ENCODE measurements at regions not wholly inside any gene's neighbourhood (a gene's known extent, or its start where the extent isn't known, plus 50 kb on each side); places are given as distances from the start of the nearest gene placed in this dataset.

DNA sequence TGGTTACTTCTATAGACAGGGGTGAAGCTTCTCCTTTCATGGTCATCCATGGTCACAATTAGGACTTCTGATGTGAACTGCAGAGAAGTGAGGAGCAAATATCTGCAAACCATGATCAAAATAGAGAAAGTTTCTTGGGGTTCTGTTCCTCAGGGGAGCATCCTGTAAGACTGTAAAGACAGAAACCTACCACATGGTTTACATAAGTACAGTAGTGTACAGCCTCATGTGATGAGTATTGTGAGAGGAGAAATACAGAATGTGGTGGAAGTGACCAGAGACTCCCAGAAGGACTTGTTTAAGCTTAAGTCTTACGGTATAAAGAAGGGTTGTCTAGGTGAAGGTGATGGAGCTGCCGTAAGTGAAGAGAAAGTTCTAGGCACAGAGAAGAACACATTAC is 484.7 kb downstream of the LRIG3 start:
- H3K27ac Mint-ChIP-seq: no peak overlapping the region
- Histone ChIP-seq H3K4me2 (replicated peaks; ENCODE audit: low read depth, low read length, poor library complexity, severe bottlenecking) (no peak overlapping the region), H3K9me3 (ENCODE audit: control extremely low read depth in 1 of 3, control insufficient read depth in 2 of 3, insufficient read depth in 1 of 3, low read length in 2 of 3) (no peaks in the 10 kb centered on the region), H2AFZ (ENCODE audit: insufficient read depth, low read depth, low read length, poor library complexity, severe bottlenecking) (no peak overlapping the region), H3K27ac (ENCODE audit: low read length in 2 of 2) (no peak overlapping the region), H3K27me3 (replicated peaks in 1 of 4; ENCODE audit: control extremely low read depth in 1 of 4, control insufficient read depth in 3 of 4, insufficient read depth in 4 of 4, low read length in 3 of 4) (no peaks in the 10 kb centered on the region), H3K36me3 (replicated peaks in 1 of 2; ENCODE audit: control extremely low read depth in 1 of 2, control insufficient read depth in 1 of 2, extremely low read depth in 1 of 2, insufficient read depth in 2 of 2, low read length in 1 of 2) (no peaks in the 10 kb centered on the region), H3K4me1 (ENCODE audit: control insufficient read depth in 2 of 2, insufficient read depth in 2 of 2, low read length in 2 of 2) (no peaks in the 10 kb centered on the region), H3K4me3 (ENCODE audit: control extremely low read depth in 1 of 5, extremely low read depth in 1 of 5, insufficient read depth in 1 of 5, low read depth in 2 of 5, low read length in 4 of 5) (no peak overlapping the region), H3K9ac (ENCODE audit: low read length) (no peak overlapping the region), H4K20me1 (ENCODE audit: control insufficient read depth, insufficient read depth, low read length, poor library complexity, severe bottlenecking) (no peaks in the 10 kb centered on the region), H3K79me2 (ENCODE audit: control insufficient read depth, insufficient read depth, low read length) (no peaks in the 10 kb centered on the region)
- ChIA-PET CTCF (no interaction called here), POLR2A (no interaction called here)
- H3K27me3 Mint-ChIP-seq: no peaks in the 10 kb centered on the region
- no peak for DNase-seq
- no peak overlapping the region for H3K4me3 Mint-ChIP-seq
- no peaks in the 10 kb centered on the region for H3K4me1 Mint-ChIP-seq
- WGBS (ENCODE audit: insufficient coverage): 89% methylated on average over 2 of the region's 2 CpGs
- ATAC-seq (ENCODE audit: low read depth): no peak
- intact Hi-C loops (cut with micrococcal nuclease): no loop called here
- no peaks in the 10 kb centered on the region for H3K9me3 Mint-ChIP-seq (ENCODE audit: insufficient read depth)
- no peak for TF ChIP-seq EZH2 (IDR thresholded peaks at IDR 0.05; ENCODE audit: borderline replicate concordance, insufficient read depth, low read depth, low read length, poor library complexity, severe bottlenecking)
- TF ChIP-seq, protein P1, sequence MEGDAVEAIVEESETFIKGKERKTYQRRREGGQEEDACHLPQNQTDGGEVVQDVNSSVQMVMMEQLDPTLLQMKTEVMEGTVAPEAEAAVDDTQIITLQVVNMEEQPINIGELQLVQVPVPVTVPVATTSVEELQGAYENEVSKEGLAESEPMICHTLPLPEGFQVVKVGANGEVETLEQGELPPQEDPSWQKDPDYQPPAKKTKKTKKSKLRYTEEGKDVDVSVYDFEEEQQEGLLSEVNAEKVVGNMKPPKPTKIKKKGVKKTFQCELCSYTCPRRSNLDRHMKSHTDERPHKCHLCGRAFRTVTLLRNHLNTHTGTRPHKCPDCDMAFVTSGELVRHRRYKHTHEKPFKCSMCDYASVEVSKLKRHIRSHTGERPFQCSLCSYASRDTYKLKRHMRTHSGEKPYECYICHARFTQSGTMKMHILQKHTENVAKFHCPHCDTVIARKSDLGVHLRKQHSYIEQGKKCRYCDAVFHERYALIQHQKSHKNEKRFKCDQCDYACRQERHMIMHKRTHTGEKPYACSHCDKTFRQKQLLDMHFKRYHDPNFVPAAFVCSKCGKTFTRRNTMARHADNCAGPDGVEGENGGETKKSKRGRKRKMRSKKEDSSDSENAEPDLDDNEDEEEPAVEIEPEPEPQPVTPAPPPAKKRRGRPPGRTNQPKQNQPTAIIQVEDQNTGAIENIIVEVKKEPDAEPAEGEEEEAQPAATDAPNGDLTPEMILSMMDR (IDR thresholded peaks at IDR 0.05): no peak

DNA sequence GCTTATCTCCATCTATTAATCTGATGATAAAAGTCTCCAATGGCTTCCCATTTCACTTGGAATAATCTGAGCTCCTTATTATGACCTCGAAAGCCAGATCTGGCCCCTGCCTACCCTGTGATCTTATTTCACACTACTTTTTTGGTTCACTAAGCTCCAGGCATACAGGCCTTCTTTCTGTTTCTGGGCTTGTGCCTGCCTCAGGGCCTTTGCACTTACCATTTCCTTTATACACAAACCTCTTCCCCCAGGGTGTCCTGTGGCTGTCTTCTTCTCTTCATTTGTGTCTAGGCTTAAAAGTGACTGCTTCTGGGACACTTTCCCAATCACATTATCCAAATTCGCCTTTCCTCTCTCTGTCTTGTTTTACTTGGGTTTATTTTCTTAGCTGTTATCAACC is 478.8 kb downstream of the LRIG3 start:
- intact Hi-C loops (cut with micrococcal nuclease): no loop called here

More for the DNA sequence above, 478.8 kb downstream of the LRIG3 start:
- POLR2A ChIA-PET: no interaction called here
- H3K27ac ChIP-seq (ENCODE audit: low read length in 2 of 2): no peak overlapping the region
- no peaks in the 10 kb centered on the region for H3K79me2 ChIP-seq (ENCODE audit: control insufficient read depth, insufficient read depth, low read length)
- H3K4me3 ChIP-seq (ENCODE audit: control extremely low read depth in 1 of 5, extremely low read depth in 1 of 5, insufficient read depth in 1 of 5, low read depth in 2 of 5, low read length in 4 of 5): no peak overlapping the region
- Mint-ChIP-seq H3K27ac (no peak overlapping the region), H3K9me3 (ENCODE audit: insufficient read depth) (no peaks in the 10 kb centered on the region), H3K4me1 (no peaks in the 10 kb centered on the region), H3K4me3 (no peak overlapping the region), H3K27me3 (no peaks in the 10 kb centered on the region)
- H3K4me2 ChIP-seq (replicated peaks; ENCODE audit: low read depth, low read length, poor library complexity, severe bottlenecking): no peak overlapping the region
- no peak for ATAC-seq (ENCODE audit: low read depth)
- H3K36me3 ChIP-seq (replicated peaks in 1 of 2; ENCODE audit: control extremely low read depth in 1 of 2, control insufficient read depth in 1 of 2, extremely low read depth in 1 of 2, insufficient read depth in 2 of 2, low read length in 1 of 2): no peaks in the 10 kb centered on the region
- no peaks in the 10 kb centered on the region for H3K27me3 ChIP-seq (replicated peaks in 1 of 4; ENCODE audit: control extremely low read depth in 1 of 4, control insufficient read depth in 3 of 4, insufficient read depth in 4 of 4, low read length in 3 of 4)
- H3K9ac ChIP-seq (ENCODE audit: low read length): no peak overlapping the region
- CTCF ChIA-PET: no interaction called here
- H2AFZ ChIP-seq (ENCODE audit: insufficient read depth, low read depth, low read length, poor library complexity, severe bottlenecking): no peak overlapping the region
- no peaks in the 10 kb centered on the region for H3K9me3 ChIP-seq (ENCODE audit: control extremely low read depth in 1 of 3, control insufficient read depth in 2 of 3, insufficient read depth in 1 of 3, low read length in 2 of 3)
- H4K20me1 ChIP-seq (ENCODE audit: control insufficient read depth, insufficient read depth, low read length, poor library complexity, severe bottlenecking): no peaks in the 10 kb centered on the region
- TF ChIP-seq EZH2 (IDR thresholded peaks at IDR 0.05; ENCODE audit: borderline replicate concordance, insufficient read depth, low read depth, low read length, poor library complexity, severe bottlenecking): no peak
- TF ChIP-seq, protein P1 (IDR thresholded peaks at IDR 0.05): no peak
- H3K4me1 ChIP-seq (ENCODE audit: control insufficient read depth in 2 of 2, insufficient read depth in 2 of 2, low read length in 2 of 2): no peaks in the 10 kb centered on the region
- WGBS (ENCODE audit: insufficient coverage): 75% methylated on average over 1 of the region's 2 CpGs
- no peak for DNase-seq

Data from B cell (primary cell).